GM18508 (cell line): ENCODE measurements at regions not wholly inside any gene's neighbourhood (a gene's known extent, or its start where the extent isn't known, plus 50 kb on each side); places are given as distances from the start of the nearest gene placed in this dataset.
"Not testable (repeated sequence)": the region's sequence is repeated elsewhere in the genome, so short reads cannot be mapped to it uniquely, and the experiment has no call there.

Experiments used
- ATAC-seq: cut with Tn5 transposase; IDR thresholded peaks from one replicate; pipeline ENCODE4 v1.9.1; 2021; ENCODE audit warnings: moderate number of reproducible peaks; ENCODE audit not compliant: insufficient read depth, unreplicated experiment

DNA sequence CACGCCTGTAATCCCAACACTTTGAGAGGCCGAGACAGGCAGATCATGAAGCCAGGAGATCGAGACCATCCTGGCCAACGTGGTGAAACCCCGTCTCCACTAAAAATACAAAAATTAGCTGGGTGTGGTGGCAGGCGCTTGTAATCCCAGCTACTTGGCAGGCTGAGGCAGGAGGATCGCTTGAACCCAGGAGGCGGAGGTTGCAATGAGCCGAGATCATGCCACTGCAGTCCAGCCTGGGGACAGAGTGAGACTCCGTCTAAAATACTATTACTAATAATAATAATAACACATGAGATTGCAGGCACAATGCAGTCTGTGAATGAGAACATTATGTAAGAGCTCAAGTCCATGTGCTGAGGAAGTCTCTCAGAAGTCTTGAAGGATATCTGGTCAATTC, 1684.4 kb downstream of the SPATA31A7 start:
- ATAC-seq, result not testable (repeated sequence)

DNA sequence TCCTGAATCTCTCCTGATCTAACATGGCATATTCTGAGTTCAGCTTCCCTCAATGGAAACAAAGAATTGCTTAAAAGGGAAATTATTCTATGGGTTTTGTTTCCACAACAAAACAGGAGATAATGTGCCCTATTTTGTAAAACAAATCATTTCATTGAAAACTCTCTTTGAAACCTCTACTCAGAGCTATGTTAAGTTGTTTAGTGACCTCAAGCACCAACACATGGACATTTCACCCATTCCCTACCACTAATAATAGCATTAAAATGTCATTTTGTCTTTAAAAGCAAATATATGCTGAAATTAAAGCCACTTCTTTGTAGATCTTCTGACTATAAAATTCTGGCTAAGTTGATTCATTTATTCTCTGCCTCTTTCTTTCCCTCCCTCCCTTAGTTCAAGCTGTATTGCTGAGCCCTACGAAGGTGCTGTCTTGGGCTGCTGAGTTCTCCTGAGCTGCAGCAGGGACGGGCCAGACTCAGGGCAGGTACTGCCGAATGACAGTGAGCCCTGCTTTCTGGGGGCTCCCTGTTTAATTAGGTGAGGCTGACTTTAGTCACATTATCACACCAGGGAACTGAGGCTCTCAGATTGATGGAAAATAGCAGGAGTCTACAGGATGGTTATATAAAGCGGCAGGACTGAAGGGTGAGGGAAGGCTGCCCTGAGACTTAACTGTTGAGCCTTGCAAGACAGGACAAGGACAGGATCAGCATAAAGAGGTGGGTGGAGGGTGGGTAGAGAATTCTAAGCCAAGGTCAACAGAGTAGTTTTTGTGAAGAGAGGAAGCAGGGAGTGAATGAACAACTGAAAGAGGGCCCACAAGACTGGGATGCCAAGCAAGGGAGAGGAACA, 1685.1 kb downstream of the SPATA31A7 start:
- not testable (repeated sequence) for ATAC-seq

- not testable (repeated sequence) for ATAC-seq
Observed at GRCh38 chr9:62877552-62877951, 1687.7 kb downstream of the SPATA31A7 start.

GRCh38 chr9:62877987-62878386, 1688.2 kb downstream of the SPATA31A7 start:
- ATAC-seq, result not testable (repeated sequence)

DNA sequence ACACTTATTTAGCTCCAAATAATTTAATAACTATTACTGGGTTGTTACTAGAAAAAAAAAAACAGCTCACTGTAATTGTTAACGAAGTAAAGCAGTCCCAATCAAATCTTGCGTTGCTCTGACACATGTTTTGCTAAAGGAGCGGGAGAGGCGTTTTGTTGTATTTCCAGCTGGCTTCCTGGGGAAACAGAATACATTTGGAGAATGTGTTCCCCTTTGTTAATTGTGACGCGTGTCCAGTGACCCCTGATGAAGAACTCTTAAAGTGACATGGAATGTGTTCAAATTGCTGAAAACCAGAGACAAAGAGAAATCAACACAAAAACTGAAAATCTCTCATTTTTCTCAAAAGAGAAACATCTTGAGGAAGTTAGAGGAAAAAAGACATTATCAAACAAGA, 1690.6 kb downstream of the SPATA31A7 start:
- ATAC-seq, result not testable (repeated sequence)

DNA sequence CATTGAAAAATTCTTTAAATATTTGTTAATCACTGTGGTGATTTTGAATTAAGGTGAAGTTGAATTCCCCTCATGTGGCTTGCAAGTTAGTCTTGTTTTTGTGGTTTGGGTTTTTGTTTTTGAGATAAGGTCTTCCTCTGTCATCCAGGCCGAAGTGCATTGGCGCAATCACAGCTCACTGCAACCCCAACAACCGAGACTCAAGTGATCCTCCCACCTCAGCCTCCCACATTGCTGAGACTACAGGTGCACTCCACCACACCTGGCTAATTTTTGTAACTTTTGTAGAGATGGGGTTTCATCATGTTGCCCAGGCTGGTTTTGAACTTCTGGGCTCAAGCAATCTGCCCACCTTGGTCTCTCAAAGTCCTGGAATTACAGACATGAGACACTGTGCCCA, 1691.1 kb downstream of the SPATA31A7 start:
- ATAC-seq, result not testable (repeated sequence)

- not testable (repeated sequence) for ATAC-seq
Observed at GRCh38 chr9:62881811-62882210, 1692.0 kb downstream of the SPATA31A7 start.

DNA sequence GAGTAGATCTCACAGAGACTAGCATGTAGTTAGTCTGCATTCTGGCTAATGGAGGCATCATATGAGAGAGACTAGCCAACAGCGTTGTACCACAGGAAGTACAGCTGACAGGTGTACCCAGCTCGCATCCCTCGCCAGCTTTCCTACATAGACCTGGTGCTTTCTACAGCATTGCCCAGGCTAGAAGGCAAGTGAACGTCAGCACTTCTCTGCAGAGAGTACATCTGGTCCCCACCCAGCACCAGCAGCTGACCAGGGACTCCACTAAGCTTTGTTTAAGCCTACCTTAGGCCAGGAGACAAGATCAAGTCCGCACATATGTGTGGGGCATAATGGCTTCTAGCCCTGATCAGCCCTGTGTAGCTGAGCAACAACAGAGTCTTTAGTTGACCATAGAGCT, 1692.9 kb downstream of the SPATA31A7 start:
- not testable (repeated sequence) for ATAC-seq

DNA sequence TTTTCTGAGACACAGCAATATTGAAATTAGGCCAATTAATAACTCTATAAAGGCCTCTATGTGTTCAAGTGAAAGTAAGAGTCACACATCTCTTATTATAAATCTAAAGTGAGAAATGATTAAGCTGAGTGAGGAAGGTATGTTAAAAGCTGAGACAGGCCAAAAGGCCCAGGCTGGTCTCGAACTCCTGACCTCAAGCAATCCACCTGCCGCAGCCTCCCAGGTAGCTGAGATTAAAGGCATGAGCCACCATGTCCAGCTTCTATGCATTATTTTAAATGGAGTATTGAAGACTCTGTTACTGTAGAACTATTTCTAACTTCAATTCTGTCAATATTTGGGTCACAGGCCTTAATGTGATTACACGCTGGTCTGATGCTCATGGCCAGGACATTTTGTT, 1706.9 kb downstream of the SPATA31A7 start:
- ATAC-seq, result not testable (repeated sequence)

DNA sequence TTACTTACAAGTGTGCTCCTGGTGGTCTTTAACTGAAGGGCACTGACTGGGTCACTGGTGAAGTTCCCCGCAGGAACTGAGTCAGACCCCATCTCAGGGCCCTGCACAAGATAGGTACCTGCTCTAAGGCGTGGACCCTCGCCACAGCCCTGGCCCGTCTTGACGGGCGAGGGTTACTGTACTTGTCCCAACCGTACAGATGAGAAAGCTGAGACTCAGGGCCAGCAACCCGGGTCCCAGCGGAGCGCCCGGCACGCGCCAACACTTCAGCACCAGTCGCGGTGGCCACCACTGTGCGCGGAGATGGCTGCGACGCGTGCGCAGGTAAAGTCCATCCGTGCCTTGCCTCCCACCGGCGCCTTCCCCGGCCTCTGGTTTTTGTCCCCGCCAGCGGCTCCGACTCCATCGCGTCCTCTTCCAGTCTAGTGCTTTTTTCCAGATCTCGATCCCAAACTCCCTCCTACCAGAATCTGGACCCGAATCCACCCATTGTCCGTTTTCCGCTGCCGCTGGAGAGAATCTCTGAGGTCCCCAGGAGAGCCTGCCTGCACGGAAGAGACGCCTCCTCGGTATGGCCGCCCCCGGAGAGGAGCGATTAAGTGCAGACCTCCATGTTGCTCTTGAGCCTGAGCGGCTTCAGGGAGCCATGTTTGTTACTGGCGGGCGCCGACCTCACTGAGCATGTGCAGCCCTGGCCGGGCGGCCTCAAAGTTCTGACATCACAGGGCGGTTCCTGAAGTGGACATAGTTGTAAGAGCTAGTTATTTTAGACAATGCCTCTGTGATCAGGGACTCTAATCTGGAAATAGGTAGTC, 1707.8 kb downstream of the SPATA31A7 start:
- ATAC-seq, result not testable (repeated sequence)

DNA sequence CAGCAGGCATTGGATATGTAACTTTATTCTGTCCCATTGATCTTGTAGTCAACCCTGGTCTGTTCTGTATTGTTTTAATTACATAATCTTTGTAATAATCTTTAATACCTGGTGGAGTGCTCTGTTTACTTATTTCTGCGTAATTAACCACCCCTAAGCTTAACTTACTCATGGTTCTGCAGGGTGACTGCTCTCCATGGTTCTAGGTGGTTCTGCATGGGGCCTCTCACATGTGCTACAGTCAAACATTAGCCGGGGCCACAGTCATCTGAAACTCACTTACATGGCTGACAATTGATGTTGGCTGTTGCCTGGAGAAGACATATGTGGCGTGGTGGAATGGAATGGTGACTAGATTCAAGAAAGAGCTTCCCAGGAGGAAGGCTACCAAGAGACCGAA, 1709.8 kb downstream of the SPATA31A7 start:
- ATAC-seq, result not testable (repeated sequence)

DNA sequence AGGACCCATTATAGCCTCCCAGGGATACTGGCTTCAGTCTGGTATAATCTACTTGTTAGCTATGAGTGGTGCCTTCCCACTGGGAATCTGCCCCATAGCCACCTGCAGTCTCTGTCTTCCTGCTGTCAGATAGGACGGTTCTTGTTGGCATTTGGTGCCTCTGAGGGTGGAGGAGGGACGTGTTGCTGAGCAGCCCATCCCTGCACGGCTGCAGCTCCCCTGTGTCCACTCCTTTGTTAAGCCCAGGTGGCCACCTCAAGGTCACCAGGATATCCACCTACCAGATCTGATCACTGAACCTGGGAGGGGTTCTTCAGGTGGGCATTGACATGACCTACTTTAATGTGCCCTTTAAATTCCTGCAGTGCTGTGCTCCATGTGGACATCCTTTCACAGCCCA, 1714.2 kb downstream of the SPATA31A7 start:
- not testable (repeated sequence) for ATAC-seq

DNA sequence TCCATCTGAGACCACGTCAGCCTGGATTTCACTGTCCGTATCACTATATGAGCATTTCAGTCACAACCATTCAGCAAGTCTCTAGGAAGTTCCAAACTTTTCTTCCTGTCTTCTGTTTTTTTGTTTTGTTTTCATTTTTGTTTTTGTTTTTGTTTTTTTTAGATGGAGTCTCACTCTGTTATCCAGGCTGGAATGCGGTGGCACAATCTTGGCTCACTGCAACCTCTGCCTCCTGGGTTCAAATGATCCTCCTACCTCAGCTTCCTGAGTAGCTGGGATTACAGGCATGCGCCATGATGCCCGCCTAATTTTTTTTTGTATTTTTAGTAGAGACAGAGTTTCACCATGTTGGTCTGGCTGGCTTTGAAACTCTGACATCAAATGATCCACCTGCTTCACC, 1715.9 kb downstream of the SPATA31A7 start:
- not testable (repeated sequence) for ATAC-seq

- ATAC-seq, result not testable (repeated sequence)
Observed at GRCh38 chr9:62907866-62908265, 1718.0 kb downstream of the SPATA31A7 start.

DNA sequence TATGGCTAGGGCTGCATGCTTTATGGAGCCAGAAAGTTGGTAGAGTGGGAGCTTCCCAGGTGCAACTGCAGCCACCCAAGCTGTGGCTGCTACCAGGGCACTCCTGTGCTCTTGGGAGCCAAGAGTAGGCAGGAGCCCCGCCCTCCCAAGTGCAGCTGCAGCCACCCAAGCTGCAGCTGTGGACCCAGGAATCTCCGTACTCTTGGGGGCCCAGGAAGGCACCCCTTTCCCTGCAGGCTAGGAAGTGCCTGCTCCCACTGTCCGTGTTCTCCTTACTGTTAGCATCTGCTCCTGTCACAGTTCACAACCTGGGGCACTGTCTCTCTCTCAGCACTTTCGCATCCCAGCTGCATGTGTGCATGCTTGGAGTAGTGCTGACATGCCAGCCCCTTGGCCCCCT, 1718.4 kb downstream of the SPATA31A7 start:
- ATAC-seq, result not testable (repeated sequence)

GRCh38 chr9:62909447-62909846, 1719.6 kb downstream of the SPATA31A7 start:
- ATAC-seq, result not testable (repeated sequence)

DNA sequence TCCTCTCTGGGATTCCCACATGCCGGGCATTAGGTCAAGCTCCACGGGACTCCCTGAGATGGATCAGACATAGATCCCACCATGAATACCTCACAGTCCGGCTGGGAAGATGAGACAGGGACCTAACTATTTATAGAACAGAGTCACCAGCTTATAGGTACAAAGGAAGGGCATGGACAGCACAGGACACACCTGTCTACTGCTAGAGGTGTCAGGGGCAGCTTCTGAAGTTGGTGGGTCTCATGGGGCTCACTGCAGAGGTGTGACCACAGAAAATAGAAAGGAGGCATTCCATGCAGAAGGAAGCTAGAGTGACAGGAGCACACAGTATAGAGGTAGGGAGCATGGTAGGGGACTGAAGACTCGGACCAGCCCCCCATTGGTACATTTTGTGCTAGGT, 1722.4 kb downstream of the SPATA31A7 start:
- not testable (repeated sequence) for ATAC-seq

DNA sequence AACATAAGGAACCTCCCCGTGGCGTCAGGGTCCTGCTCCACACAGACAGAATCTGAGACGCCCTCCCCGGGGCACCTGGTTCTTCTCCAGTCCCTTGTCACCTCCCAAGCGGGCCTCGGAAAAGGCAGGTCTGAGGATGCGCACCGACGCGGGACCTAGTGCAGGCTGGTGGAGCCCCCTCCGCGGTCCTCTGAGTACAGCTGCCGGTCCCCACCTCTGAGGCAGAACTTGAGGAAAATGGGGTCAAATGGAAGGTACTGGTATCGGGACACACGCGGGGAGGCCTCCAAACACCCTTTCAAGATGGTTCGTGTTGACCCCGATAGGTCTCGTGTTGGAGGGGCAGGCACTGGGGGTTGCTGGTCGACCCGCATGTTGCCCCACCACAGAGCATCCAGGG, 1725.3 kb downstream of the SPATA31A7 start:
- ATAC-seq, result not testable (repeated sequence)

DNA sequence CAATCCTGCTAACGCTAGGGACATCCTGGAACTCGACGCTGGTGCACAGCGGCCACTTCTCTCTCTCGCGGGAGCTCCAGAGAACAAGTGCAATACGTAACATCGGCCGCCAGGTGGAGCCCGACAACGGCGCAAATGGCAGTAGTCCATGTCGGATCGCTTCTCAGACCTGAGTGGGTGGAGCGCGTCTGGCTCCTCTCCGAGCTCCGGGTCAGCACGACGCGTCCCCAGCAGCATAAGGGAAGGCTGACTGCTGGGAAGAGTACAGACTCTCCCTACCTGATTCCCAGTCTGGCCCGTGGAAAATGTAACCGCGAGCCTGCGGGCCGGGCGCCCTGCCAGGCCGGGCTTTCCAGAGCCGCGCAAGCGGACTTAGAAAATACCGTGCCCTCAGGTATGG, 1725.8 kb downstream of the SPATA31A7 start:
- peak; percentile 99 for ATAC-seq

DNA sequence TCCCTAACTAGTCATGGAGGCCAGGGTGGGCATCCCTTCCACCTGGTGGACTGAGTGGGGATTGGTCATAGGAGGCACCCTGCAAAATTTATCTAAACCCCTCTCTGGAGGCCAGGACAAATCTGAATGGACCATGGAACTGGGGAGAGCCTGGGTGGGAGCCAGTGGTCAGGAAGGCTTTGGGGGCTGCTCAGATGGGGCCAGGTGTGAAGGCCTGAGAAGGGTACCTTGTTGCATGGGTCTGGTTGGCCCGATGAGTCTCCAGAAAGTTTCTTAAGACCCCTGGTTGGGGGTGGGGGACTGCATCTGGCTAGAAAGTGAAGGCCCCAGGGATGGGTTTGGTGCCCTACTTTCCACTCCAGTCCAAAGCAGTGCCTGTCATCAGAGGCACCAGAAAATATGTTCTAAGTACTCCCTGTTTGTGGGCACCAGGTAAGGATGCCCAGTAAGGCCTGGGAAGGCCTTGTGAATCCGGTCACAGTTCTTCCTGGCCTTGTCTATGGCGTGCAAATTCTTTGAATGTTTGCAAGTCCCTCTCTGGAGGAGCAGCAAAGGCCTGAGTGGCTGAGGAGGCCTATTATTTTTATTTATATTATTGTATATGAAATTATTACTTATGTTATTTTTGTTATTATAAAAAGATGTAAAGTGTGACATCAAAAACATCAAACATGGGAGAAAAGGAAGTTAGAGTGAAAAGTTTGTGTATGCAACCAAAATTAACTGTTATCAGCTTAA, 1729.0 kb downstream of the SPATA31A7 start:
- not testable (repeated sequence) for ATAC-seq
